Effector CD8-positive, alpha-beta T cell (primary cell): ENCODE measurements at regions not wholly inside any gene's neighbourhood (a gene's known extent, or its start where the extent isn't known, plus 50 kb on each side); places are given as distances from the start of the nearest gene placed in this dataset.
"Not testable (repeated sequence)": the region's sequence is repeated elsewhere in the genome, so short reads cannot be mapped to it uniquely, and the experiment has no call there.

Experiments
- DNase-seq: peaks from one replicate; lab custom pipeline; 2025; lab: John Stamatoyannopoulos, UW

DNA sequence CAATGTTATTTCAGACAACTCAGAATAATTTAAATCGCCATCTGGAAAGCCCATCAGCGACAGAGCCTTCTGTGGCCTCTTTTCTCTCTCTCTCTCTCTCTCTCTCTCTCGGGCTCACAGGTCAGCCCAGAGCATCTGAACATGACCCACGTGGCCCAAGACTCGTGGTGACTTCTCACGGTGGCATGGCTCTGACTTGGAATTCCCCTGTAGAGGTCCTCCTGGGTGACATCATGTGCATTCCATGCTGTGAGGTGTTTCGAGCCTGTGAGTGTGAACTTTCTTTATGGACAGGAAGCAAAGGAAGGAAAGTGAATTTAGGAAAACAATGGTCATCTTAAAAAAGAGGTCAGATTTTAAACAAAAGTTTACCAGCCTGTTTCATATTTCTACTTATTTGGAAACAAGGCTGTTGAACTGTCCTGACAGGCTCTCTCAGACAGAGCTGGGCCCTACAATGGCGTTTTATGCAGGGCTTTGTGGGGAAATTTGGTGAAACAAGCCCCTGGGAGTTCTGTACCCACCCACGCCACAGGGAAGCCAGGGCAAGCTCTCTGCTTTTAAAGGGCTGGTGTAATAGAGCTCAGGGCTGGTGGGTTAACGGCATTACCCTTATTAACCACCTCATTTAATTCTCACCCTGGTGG is 359.7 kb upstream of the ZNF32 start:
- no peak for DNase-seq

DNA sequence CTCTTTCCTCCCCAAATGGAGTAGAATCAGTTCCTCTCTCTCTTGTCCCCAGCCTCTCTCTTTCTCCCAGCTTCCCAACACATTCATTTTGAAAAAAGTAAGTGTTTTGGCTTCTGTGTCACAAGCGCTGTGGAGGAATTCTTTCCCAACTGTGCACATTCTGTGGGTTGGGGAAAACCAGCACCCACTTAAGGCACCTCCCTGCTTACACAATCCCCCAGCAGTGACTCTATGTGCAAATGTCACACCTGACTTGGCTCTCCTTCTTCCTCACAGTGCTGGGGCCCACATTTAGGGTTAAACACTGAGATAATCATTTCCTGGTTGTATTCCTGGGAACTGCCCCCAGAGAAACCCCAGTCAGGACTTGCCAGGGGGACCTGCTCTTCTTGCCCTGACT is 358.1 kb upstream of the ZNF32 start:
- DNase-seq, result no peak

DNA sequence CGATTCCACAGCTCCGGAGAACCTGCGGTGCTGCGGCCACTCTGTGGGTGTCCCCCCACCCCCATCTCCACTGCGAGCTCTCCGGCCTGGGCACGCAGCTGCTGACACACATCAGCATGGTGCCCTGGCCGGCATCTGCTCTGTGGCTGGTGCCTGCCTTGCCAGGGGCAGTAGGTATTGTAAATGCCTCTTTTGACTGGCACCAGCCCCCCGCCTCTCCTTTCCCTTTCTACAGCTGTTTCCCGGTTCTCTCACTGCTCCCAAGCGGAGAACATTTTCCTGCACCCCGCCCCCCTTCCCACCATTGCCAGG is 357.1 kb upstream of the ZNF32 start:
- no peak for DNase-seq

DNA sequence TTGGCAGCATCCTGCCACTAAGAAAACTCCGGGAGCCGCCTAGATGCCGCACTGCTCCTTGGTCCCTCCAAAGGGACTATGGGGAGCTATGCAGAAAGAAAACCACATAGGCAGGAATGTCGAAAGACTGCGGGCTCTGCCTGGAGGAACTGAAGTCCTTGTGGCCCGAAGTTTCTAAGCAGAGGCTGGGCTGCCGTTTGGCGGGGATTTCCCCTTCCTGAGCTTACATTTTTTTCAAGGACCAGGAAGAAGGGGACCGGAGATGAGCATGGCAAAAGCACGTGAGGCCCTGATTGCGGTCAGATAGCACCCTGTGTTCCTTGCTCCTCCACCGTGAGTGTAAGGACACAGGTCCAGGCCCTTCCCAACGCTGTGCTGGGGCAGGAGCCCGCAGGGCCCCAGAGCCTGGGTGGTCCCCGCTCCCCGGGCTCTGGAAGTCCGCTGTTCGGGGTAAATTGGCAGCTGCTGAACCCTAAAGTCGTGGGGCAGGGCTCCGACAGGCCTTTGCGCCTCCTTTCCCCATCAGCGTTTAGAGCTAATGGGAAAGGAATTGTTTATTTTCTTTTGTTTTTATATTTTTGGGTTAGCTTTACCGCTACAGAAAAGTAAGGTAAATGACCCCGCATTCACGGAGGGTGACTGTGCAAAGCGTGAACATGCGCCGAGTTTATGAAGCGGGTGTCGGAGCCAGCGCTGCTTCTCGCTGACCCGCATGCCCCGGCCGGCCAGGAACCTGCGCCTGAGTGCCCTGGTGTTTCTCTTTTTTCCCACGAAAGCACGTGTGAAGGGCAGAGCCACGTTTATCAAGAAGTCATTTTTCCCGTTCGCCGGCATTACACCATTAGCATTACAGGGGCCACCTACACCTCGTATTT is 356.5 kb upstream of the ZNF32 start:
- no peak for DNase-seq

DNA sequence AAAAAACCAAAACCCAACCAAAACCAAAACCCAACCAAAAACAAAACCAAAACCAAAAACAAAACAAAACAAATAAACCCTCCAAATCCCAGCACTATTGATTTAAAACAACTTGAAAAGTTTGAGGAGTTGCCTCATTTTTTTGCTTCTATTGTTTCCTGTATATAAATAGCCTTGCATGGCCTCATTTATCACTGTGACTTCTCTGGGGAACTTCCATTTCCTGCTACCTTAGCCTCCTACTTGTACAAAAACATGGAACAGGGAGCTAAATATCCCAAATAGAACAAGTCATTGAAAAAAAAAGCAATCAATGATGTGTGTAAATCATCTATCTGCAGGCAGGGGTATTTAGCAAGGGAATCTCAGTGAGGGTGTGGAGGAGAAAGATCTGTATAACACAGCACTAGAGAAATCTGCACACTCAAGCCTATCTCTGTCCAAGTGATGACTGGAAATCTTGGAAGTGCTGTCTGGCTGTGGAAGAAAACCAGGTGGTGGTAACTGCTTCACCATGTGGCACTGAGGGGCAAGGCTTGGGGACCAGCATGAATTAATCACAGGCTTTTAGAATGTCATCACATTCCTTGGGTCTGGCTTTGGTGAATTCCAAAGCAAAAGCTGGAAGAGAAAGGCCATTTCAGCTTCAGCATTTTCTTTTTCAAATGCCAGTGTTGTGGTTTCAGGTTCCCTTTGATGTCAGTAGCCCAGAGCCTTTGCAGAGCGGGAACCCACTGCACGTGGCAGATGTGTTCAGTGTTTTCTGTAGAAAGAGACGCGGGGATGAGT is 349.5 kb upstream of the ZNF32 start:
- DNase-seq, result no peak

DNA sequence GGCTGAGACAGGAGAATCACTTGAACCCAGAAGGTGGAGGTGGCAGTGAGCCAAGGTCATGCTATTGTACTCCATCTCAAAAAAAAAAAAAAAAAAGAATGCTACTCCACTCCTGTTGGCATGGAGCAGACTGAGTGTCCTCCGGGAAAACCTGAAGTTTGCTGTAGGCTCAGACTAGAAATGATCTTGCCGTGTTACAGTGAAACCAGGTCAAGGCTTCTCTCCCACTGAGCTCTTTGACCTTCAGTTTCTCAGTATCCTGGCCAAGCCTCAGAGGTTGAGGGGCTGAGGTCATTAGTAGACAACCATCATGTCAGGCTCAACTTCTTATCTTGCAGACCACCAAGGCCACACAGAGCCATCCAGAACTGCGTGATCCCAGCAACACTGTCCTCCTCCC is 348.6 kb upstream of the ZNF32 start:
- no peak for DNase-seq

DNA sequence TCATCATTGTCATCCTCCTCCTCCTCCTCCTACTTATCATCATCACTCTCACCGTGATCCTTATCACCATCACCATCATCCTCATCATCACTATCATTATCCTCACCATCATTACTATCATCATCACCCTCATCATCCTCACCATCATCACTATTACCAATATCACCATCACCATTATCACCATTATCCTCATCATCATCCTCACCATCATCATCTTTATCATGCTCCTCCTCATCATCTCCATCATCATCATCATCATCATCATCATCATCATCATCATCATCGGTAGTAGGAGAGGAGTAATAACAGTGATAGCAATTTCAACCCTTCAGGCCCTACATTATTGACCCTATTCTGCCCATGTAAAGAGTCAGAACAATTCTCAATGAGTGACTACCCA is 345.9 kb upstream of the ZNF32 start:
- DNase-seq, result no peak

DNA sequence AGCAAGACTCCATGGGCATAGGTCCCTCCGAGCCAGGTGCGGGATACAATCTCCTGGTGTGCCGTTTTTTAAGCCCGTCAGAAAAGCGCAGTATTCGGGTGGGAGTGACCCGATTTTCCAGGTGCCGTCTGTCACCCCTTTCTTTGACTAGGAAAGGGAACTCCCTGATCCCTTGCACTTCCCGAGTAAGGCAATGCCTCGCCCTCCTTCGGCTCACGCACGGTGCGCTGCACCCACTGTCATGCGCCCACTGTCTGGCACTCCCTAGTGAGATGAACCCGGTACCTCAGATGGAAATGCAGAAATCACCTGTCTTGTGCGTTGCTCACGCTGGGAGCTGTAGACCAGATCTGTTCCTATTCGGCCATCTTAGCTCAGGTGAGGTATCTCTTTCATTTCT is 344.1 kb upstream of the ZNF32 start:
- DNase-seq, result not testable (repeated sequence)

DNA sequence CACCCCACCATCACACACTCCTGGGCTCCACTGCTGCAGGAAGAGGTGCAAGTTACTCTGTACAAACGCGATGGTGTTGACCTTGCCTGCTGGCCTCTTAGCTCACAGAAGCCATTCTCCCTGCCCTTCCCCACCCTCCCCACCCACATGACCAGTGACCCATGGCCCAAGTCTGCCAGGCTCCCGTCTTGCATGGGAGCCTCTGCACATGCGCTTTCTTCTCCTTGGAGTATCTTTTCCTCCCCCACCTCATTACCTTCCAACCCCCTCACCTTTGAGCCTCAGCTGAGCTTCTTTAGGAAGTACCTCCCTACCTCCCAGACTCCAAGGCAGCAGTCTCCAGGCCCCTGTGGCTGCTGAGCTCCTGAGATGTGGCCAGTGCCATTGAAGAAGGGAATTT is 337.7 kb upstream of the ZNF32 start:
- DNase-seq, result no peak

DNA sequence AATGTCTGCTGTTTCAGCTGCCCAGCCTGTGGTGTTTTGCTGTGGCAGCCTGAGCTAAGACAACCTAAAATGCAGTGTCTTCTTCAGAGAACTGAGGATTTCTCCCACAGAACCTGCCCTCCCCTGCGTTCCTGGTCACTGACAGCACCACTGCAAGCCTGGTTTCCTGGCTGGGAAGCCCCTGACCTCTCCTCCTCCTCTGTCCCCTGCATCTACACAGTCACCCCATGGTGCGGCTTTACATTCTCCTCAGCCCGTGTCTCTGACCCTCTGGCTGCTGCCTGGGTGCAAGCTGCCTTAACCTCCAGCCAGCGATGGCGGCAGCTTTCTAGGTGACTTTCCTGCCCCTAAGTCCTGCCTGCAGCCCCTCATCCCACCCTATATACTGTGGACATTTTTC is 337.3 kb upstream of the ZNF32 start:
- DNase-seq, result no peak

DNA sequence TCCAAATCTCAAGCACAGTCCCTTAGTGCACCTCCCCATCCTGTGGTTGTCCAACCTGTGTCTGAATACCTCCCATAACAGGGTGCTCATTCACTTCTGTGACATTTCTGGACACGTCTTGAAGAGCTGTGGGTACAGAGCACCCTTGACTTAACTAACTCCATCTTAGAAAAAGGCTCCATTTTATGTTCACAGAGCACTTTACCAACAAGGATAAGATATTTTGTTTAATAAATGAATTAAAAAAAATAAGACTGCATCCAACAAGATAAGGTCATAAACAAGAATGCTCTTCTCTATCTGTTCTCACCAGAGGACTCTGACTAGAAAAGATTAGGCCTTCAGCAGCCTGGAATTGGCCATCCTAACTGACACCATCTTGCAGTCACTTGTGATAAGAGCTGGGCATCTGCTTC is 335.2 kb upstream of the ZNF32 start:
- no peak for DNase-seq

DNA sequence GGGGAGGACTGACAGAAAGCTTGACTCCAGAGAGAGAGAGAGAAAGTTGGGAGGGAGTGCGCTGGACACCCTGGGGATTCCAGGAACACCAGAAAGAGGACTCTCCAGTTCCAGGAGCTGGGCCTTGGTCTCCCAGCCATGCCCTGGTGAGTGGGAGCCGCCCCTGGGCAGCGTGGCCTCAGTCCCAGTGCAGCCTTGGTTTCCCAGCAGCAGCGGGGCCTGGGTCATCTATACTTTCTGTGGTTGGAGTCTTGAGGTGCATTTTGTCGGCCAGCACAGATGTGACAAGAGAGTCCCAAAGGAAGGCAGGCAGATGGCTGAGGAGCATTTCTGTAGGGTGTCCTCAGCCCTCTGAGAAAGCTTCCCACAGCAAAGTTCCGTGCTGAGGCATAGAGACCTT is 334.7 kb upstream of the ZNF32 start:
- no peak for DNase-seq

DNA sequence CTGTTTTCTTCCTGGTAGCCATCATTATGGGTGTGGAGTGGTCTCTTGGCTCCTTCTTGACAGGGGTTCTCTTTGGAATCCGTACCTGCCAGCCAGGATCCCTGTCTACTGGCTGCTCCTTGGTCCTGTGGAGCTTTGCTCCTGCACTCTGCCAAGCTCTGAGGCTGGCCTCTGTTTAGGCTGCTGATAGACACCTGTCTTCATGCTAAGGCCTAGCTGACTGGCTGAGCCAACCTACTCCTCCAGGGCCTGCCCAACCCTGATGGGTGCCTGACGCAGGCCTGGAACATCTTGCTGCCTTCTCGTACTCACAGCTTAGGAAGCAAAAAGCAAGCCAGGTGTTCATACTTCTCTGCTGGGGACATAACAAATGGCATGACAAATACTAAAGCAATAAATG is 333.6 kb upstream of the ZNF32 start:
- no peak for DNase-seq

DNA sequence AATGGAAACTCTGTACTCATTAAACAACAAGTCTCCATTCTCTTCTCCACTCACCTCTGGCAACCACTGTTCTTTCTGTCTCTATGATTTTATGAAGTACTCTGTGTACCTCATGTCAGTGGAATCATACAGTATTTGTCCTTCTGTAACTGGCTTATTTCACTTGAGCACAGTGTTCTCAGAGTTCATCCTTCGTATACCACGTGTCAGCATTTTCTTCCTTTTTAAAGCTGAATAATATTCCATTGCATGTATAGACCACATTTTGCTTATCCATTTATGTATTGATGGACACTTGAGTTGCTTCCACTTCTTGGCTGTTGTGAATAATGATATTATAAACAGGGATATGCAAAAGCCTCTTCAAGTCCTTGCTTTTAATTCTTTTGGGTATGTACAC is 333.0 kb upstream of the ZNF32 start:
- DNase-seq, result no peak

DNA sequence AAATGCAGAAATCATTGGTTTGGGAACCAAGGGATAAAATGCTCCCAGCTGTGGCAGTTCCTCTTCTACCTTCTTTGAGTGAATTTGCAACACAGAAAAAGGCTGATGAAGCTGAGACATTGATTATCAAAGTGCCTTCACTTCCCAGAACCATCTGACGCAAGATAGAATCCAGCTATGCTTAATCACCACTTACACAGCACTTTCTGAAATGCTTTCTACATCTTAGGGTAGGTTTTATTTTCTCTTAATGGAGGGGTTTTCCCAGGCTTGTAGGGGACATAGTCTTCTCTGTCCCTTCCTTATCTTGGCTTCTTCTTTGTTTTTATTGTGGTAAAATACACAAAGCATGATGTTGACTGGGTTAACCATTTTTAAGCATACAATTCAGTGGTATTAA is 332.6 kb upstream of the ZNF32 start:
- no peak for DNase-seq

DNA sequence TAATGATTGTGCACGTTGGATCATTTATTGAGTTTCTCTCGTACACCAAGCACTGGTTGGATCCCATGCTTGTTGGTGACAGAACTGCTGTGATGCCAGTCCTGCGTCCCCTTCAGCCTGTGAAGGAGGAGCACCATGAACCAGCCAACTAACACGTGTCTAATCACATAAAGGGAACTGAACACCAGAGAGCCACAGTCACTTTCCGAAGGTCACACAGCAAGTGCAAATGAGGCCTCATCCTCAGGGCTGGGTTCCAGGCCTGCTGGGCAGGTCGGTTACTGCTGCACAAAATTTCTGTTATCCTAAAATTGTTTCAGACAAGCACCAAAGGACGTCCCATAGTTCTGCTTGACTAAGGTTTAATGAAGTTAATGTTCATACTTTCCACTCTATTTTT is 332.0 kb upstream of the ZNF32 start:
- DNase-seq, result no peak

DNA sequence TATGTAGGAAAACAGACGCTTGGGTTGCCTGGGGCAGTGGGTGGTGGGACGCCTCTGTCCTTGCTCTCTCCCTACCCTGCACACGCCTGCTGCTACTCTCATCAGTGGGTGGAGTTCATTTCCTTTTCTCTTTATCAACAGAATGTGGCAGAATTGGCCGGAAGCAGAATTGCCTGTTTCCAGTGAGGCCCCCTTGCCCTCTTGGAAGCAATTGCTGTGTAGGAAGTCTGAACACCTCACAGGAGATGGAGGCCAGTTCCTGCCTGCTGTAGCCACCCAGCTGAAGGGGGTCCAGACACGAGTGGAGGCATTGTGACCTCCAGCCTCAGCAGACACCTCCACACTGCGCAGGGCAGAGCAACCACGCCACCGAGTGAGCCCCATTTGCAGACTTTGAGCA is 331.6 kb upstream of the ZNF32 start:
- DNase-seq, result no peak

DNA sequence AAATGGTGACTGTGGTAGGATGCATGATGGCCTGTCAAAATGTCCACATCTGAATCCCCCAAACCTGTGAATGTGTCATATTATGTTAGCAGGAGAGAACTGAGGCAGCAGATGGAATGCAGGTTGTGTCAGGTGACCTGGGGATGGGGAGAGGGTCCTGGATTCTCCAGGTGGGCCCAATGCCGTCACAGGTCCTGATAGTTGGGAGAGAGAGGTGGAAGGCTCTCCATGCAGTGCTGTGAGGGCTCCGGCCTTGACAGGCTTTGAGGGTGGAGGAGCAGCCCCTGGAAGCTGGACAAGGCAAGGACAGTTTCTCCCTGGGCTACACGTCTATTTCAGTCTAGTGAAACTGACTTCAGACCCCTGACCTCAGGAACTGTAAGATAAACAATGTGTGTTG is 330.9 kb upstream of the ZNF32 start:
- DNase-seq, result no peak

DNA sequence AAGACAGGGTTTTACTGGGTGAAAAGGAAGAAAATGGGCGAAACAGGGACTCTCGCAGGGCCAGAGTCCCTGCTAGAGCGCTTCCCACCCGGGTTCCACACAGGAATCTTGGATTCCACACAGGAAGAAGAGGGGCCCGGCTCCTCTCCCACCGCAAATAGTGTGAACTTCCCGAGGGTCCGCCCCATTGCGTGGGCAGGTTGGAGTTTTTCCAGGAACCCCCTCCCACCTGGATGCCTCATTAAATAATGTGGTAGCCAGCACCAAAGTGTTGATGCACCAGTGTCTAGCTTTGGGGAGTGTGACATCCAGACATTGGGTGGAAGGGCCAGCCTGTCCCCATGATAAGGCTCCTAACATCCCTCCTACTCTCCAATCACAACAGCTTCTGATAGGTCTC is 330.3 kb upstream of the ZNF32 start:
- no peak for DNase-seq

DNA sequence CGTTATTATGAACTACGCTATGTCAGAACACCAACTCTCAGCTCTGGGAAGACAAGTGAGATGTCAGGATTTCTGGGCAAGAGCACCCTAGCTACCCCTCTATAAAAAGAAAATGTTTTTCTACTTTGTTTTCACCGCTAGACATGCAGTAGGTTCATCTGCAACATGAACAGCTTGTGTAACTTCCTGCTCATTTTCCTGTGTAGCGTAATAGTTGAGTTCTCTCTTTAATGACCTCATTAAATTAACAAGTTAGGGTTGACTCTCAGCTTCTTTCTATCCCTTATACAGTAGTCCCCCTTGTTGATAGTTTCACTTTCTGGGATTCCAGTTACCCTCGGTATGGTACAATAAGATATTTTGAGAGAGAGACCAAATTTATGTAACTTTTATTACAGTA is 329.4 kb upstream of the ZNF32 start:
- DNase-seq, result no peak

DNA sequence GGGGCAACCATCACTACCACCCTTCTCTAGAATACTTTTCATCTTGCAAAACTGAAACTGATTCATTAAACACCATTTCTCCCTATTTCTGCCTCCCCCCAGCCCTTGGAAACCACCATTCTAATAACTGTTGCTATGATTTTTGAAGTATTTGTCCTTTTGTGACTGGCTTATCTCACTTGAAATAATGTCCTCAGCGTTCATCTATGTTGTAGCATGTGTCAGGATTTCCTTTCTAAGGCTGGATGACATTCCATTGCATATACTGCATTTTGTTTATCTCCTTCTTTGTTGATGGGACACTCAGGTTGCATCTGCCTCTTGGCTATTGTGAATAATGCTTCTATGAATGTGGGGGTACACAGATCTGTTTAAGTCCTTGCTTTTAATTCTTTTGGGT is 327.6 kb upstream of the ZNF32 start:
- DNase-seq, result no peak

DNA sequence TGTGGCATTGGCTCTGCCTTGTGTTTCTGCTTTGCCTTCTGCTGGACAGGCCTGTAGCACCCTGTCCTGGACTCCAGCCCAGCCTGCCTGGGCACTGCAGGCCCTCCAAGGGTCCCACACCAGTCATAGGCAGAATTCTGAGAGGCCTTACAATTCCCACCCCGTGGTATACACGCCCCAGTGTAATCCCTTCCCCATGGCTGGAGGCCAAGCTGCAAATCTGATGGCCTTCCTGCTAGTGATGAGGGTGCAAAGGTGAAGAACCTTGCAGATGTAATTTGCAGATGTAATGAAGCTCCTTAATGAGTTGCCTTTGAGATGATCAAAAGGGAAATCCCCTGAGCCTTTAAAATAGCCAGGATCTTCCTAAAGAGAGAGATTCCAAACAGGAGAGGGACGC is 325.1 kb upstream of the ZNF32 start:
- DNase-seq, result no peak

DNA sequence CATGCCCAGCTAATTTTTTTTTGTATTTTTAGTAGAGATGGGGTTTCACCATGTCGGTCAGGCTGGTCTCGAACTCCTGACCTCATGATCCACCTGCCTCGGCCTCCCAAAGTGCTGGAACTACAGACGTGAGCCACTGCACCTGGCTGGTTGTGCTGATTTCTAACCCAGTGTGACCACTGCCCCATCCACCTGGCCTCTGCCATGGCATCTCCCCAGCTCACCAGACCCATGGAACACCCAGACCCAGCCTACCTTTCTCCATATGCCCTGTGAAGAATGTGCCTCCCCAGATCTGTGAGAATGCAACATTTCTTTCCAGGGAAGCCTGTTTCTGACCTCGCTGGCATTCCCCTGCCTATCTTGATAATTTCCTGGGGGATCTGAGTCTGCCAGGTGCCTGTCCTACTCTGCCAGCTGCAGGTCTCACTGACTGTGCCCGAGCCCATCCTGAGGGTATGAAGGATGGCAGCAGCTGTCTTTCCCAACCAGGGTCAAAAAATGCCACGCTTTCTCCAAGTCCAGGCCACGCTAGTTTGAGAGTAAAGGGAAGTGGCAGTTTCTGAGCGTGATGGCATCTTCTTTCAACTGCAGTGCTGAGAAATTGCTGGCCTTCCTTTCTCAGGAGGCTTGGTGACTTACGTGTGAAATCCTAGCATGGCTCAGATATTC is 324.4 kb upstream of the ZNF32 start:
- DNase-seq, result no peak
